Upper lobe of left lung (tissue), 4 donors: ENCODE measurements at regions not wholly inside any gene's neighbourhood (a gene's known extent, or its start where the extent isn't known, plus 50 kb on each side); places are given as distances from the start of the nearest gene placed in this dataset.

ENCODE experiments used
- POLR2AphosphoS5 ChIP-seq, 2 donors: sonication (generic); formaldehyde crosslinking; IDR thresholded peaks; one replicate each; pipeline ENCODE4 v1.5.1; 2017; ENCODE audit warnings: antibody characterized with exemption in 2 of 2
- TF ChIP-seq, protein P1 (sequence below), 6 experiments: fragments of 450-650 bp in 4 of 6; fragments of 200-600 bp in 2 of 6; sonication (generic) in 2 of 6; IDR thresholded peaks; one replicate each; pipeline ENCODE4 v1.5.1; 2016 to 2019; ENCODE audit warnings: antibody characterized with exemption in 6 of 6

GRCh38 chr2:59947917-59948541 lies 605.4 kb downstream of the BCL11A start:
- TF ChIP-seq, protein P1, sequence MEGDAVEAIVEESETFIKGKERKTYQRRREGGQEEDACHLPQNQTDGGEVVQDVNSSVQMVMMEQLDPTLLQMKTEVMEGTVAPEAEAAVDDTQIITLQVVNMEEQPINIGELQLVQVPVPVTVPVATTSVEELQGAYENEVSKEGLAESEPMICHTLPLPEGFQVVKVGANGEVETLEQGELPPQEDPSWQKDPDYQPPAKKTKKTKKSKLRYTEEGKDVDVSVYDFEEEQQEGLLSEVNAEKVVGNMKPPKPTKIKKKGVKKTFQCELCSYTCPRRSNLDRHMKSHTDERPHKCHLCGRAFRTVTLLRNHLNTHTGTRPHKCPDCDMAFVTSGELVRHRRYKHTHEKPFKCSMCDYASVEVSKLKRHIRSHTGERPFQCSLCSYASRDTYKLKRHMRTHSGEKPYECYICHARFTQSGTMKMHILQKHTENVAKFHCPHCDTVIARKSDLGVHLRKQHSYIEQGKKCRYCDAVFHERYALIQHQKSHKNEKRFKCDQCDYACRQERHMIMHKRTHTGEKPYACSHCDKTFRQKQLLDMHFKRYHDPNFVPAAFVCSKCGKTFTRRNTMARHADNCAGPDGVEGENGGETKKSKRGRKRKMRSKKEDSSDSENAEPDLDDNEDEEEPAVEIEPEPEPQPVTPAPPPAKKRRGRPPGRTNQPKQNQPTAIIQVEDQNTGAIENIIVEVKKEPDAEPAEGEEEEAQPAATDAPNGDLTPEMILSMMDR (IDR thresholded peaks at IDR 0.05), result no peak
- TF ChIP-seq POLR2AphosphoS5 (IDR thresholded peaks at IDR 0.05), result no peak
